Astrocyte of the cerebellum (primary cell): ENCODE measurements at regions not wholly inside any gene's neighbourhood (a gene's known extent, or its start where the extent isn't known, plus 50 kb on each side); places are given as distances from the start of the nearest gene placed in this dataset.

Experiments used
- DNase-seq: peaks from one replicate; pipeline ENCODE4 v3.0.0-alpha.2; 2011; ENCODE audit warnings: low read depth
- H3K4me3 ChIP-seq: 2 replicates; pipeline ENCODE4 v1.5.1; 2011; ENCODE audit warnings: mild to moderate bottlenecking, low read depth, low read length, moderate library complexity
- in situ Hi-C: cut with HindIII; loops from 2 replicates; pipeline ENCODE4 v1.10.0; 2017; ENCODE audit warnings: low sequenced_read_pairs
- TF ChIP-seq, protein P1 (sequence below): IDR thresholded peaks from 2 replicates; pipeline ENCODE4 v1.5.1; 2012; ENCODE audit warnings: low read length, low read depth, moderate library complexity, mild to moderate bottlenecking; ENCODE audit errors: missing control alignments

DNA sequence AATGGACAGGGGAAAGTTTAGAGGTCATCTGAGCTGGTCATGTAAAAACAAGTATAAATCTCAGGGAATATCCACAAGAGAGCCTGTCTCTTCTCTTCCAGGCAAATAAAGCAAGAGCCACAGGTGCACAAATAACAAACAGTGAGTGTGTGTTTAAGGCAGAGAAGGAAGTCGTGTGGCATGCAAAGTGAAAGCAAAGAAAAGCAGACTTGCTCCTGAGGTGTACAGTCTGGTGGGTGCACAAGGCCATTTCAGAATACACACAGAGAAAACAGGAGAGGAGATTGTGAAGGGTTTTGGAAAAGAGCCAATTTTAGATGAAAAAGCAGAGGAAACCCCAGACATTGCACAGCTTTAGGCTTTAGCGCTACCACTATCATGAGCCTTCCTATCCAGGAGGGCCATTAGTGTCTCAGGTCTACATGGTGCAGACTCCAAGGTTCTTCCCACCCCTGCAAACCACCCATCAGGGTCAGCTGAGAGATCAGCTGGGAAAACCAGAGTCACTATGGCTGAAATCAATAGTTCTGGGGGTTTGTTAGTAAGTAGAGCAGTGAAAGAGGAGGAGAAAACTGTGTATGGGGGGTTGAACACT is 355.8 kb downstream of the KLHL4 start:
- no peak overlapping the region for H3K4me3 ChIP-seq
- TF ChIP-seq, protein P1, sequence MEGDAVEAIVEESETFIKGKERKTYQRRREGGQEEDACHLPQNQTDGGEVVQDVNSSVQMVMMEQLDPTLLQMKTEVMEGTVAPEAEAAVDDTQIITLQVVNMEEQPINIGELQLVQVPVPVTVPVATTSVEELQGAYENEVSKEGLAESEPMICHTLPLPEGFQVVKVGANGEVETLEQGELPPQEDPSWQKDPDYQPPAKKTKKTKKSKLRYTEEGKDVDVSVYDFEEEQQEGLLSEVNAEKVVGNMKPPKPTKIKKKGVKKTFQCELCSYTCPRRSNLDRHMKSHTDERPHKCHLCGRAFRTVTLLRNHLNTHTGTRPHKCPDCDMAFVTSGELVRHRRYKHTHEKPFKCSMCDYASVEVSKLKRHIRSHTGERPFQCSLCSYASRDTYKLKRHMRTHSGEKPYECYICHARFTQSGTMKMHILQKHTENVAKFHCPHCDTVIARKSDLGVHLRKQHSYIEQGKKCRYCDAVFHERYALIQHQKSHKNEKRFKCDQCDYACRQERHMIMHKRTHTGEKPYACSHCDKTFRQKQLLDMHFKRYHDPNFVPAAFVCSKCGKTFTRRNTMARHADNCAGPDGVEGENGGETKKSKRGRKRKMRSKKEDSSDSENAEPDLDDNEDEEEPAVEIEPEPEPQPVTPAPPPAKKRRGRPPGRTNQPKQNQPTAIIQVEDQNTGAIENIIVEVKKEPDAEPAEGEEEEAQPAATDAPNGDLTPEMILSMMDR = no peak
- in situ Hi-C loops = no loop called here
- no peak for DNase-seq

GRCh38 chrX:87874043-87874442 is 356.4 kb downstream of the KLHL4 start:
- TF ChIP-seq, protein P1 = no peak
- H3K4me3 ChIP-seq = no peak overlapping the region
- no peak for DNase-seq
- in situ Hi-C loops = no loop called here

DNA sequence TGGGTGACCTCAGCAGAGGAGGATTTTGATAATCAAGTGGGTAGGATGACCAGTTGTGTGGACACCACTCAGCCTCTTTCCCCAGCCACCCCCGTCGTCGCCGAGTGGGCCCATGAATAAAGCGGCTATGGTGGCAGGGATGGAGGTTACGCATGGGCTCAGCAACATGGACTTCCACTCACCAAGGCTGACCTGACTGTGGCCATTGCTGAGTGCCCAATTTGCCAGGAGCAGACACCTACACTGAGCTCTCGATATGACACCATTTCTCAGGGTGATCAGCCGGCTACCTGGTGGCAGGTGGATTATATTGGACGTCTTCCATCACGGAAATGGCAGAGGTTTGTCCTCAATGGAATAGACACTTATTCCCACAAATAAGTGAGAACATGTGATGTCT is 361.3 kb downstream of the KLHL4 start:
- TF ChIP-seq, protein P1 = no peak
- no peak overlapping the region for H3K4me3 ChIP-seq
- in situ Hi-C loops = no loop called here
- DNase-seq = no peak

DNA sequence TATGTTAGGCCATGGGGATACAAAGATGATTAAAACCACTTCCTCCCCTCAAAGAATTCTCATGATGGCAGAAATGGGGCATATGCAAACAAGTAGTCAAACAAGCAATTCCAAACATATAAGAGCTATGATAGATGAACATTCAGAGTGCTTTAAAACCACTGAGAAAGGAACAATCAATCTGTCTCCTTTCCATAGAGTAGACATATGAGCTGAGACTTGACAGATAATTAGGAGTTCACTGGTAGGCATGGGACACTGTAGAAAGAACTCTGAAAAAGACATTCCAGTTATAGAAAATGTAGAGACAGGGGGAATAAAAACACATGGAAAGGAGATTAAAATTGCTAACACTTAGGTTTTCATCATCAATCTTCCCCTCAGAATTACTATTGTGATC is 372.8 kb downstream of the KLHL4 start:
- in situ Hi-C loops = no loop called here
- TF ChIP-seq, protein P1 = no peak
- H3K4me3 ChIP-seq = no peak overlapping the region
- no peak for DNase-seq

DNA sequence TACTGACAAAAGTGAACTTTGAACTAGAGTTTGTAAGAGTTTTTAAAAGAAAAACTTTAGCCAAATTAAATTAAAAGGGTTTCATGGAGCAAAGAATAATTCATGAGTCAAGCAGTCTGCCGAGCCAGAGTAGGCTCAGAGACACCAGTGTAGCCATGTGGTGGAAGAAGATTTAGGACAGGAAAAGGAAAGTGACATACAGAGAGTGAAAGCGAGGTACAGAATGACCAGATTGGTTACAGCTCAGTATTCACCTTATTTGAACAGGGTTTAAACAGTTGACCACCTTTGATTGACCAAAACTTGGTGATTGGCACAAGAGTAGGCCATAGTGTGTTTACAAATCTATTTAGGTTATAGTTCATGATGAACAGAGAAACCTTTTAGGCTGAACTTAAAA is 377.8 kb downstream of the KLHL4 start:
- in situ Hi-C loops = no loop called here
- H3K4me3 ChIP-seq = no peak overlapping the region
- no peak for DNase-seq
- TF ChIP-seq, protein P1 = no peak

- no peak overlapping the region for H3K4me3 ChIP-seq
- in situ Hi-C loops = no loop called here
- no peak for DNase-seq
- TF ChIP-seq, protein P1 = no peak
Observed at GRCh38 chrX:87896057-87896456, 378.5 kb downstream of the KLHL4 start.
